ENCODE measurements at regions not wholly inside any gene's neighbourhood (a gene's known extent, or its start where the extent isn't known, plus 50 kb on each side); places are given as distances from the start of the nearest gene placed in this dataset.

- Mint-ChIP-seq H3K36me3 (ENCODE audit: unreplicated experiment) (no peaks in the 10 kb centered on the region), H3K9me3 (ENCODE audit: unreplicated experiment) (no peaks in the 10 kb centered on the region), H3K27ac (ENCODE audit: unreplicated experiment) (no peak overlapping the region), H3K4me3 (ENCODE audit: unreplicated experiment) (no peak overlapping the region), H3K27me3 (ENCODE audit: unreplicated experiment) (no peaks in the 10 kb centered on the region), H3K4me1 (ENCODE audit: low read depth, unreplicated experiment) (no peaks in the 10 kb centered on the region)
- TF ChIP-seq CTCF (IDR thresholded peaks at IDR 0.05; ENCODE audit: partially characterized antibody, unreplicated experiment), result no peak
- no peak for DNase-seq
These were observed 67.8 kb upstream of the LYPLAL1 start for GRCh38 chr1:219105893-219106292.

GRCh38 chr1:219109424-219110018 lies 64.2 kb upstream of the LYPLAL1 start:
- H3K4me1 Mint-ChIP-seq (ENCODE audit: low read depth, unreplicated experiment), result no peaks in the 10 kb centered on the region
- H3K36me3 Mint-ChIP-seq (ENCODE audit: unreplicated experiment), result peaks cover 5% of the 10 kb centered on the region
- no peak for DNase-seq
- peaks cover 5% of the 10 kb centered on the region for H3K27me3 Mint-ChIP-seq (ENCODE audit: unreplicated experiment)
- TF ChIP-seq CTCF (IDR thresholded peaks at IDR 0.05; ENCODE audit: partially characterized antibody, unreplicated experiment), result no peak
- no peak overlapping the region for H3K27ac Mint-ChIP-seq (ENCODE audit: unreplicated experiment)
- H3K4me3 Mint-ChIP-seq (ENCODE audit: unreplicated experiment), result no peak overlapping the region
- peaks cover 2% of the 10 kb centered on the region for H3K9me3 Mint-ChIP-seq (ENCODE audit: unreplicated experiment)

- TF ChIP-seq CTCF (IDR thresholded peaks at IDR 0.05; ENCODE audit: partially characterized antibody, unreplicated experiment), result no peak
- H3K36me3 Mint-ChIP-seq (ENCODE audit: unreplicated experiment), result peaks cover 5% of the 10 kb centered on the region
These were observed 60.4 kb upstream of the LYPLAL1 start for GRCh38 chr1:219113261-219113660.

GRCh38 chr1:219114014-219114413 lies 59.7 kb upstream of the LYPLAL1 start:
- TF ChIP-seq CTCF (IDR thresholded peaks at IDR 0.05; ENCODE audit: partially characterized antibody, unreplicated experiment), result no peak
- Mint-ChIP-seq H3K27ac (ENCODE audit: unreplicated experiment) (no peak overlapping the region), H3K9me3 (ENCODE audit: unreplicated experiment) (peaks cover 2% of the 10 kb centered on the region), H3K27me3 (ENCODE audit: unreplicated experiment) (peaks cover 5% of the 10 kb centered on the region), H3K4me3 (ENCODE audit: unreplicated experiment) (no peak overlapping the region), H3K4me1 (ENCODE audit: low read depth, unreplicated experiment) (peaks cover 3% of the 10 kb centered on the region), H3K36me3 (ENCODE audit: unreplicated experiment) (peaks cover 5% of the 10 kb centered on the region)
- DNase-seq, result no peak

More at GRCh38 chr1:219113261-219113660, 60.4 kb upstream of the LYPLAL1 start:
- Mint-ChIP-seq H3K4me3 (ENCODE audit: unreplicated experiment) (no peak overlapping the region), H3K27ac (ENCODE audit: unreplicated experiment) (no peak overlapping the region), H3K4me1 (ENCODE audit: low read depth, unreplicated experiment) (peaks cover under 1% of the 10 kb centered on the region), H3K9me3 (ENCODE audit: unreplicated experiment) (peaks cover 2% of the 10 kb centered on the region), H3K27me3 (ENCODE audit: unreplicated experiment) (peaks cover 5% of the 10 kb centered on the region)
- no peak for DNase-seq

- DNase-seq, result no peak
- no peaks in the 10 kb centered on the region for H3K9me3 Mint-ChIP-seq (ENCODE audit: unreplicated experiment)
- no peak overlapping the region for H3K27ac Mint-ChIP-seq (ENCODE audit: unreplicated experiment)
- no peaks in the 10 kb centered on the region for H3K36me3 Mint-ChIP-seq (ENCODE audit: unreplicated experiment)
- H3K4me1 Mint-ChIP-seq (ENCODE audit: low read depth, unreplicated experiment), result peaks cover 24% of the 10 kb centered on the region
- no peak for TF ChIP-seq CTCF (IDR thresholded peaks at IDR 0.05; ENCODE audit: partially characterized antibody, unreplicated experiment)
- no peak overlapping the region for H3K4me3 Mint-ChIP-seq (ENCODE audit: unreplicated experiment)
- no peaks in the 10 kb centered on the region for H3K27me3 Mint-ChIP-seq (ENCODE audit: unreplicated experiment)
These were observed 53.8 kb upstream of the LYPLAL1 start for GRCh38 chr1:219119839-219120238.
